Glutamatergic neuron (in vitro differentiated cells): ENCODE measurements at regions not wholly inside any gene's neighbourhood (a gene's known extent, or its start where the extent isn't known, plus 50 kb on each side); places are given as distances from the start of the nearest gene placed in this dataset.
A peak's percentile ranks its signal among the peaks of the same experiment; 100 is the strongest.

Experiments used
- DNase-seq: peaks from one replicate; pipeline ENCODE4 v3.0.0; 2022
- H3K27ac Mint-ChIP-seq: one replicate; pipeline ENCODE4 v1.8.0; 2020; ENCODE audit warnings: mild to moderate bottlenecking, mixed read lengths, inconsistent platforms; ENCODE audit not compliant: unreplicated experiment
- H3K27me3 Mint-ChIP-seq: one replicate; pipeline ENCODE4 v1.8.0; 2020; ENCODE audit warnings: mild to moderate bottlenecking, moderate library complexity, mixed read lengths, inconsistent platforms; ENCODE audit not compliant: unreplicated experiment
- H3K36me3 Mint-ChIP-seq: one replicate; pipeline ENCODE4 v1.8.0; 2020; ENCODE audit warnings: mild to moderate bottlenecking, mixed read lengths, inconsistent platforms; ENCODE audit not compliant: unreplicated experiment
- H3K4me1 Mint-ChIP-seq: one replicate; pipeline ENCODE4 v1.8.0; 2020; ENCODE audit warnings: mild to moderate bottlenecking, low read depth, mixed read lengths, inconsistent platforms; ENCODE audit not compliant: unreplicated experiment
- H3K4me3 Mint-ChIP-seq: one replicate; pipeline ENCODE4 v1.8.0; 2020; ENCODE audit warnings: mild to moderate bottlenecking, mixed read lengths, inconsistent platforms; ENCODE audit not compliant: unreplicated experiment
- H3K9me3 Mint-ChIP-seq: one replicate; pipeline ENCODE4 v1.8.0; 2020; ENCODE audit warnings: mild to moderate bottlenecking, moderate library complexity, mixed read lengths, inconsistent platforms; ENCODE audit not compliant: unreplicated experiment
- CTCF ChIP-seq: fragments of 200-600 bp; sonication (generic); IDR thresholded peaks from one replicate; pipeline ENCODE4 v1.5.0; 2021; ENCODE audit not compliant: partially characterized antibody, unreplicated experiment

- no peak for DNase-seq
- H3K27ac Mint-ChIP-seq, result no peak overlapping the region
- no peaks in the 10 kb centered on the region for H3K4me1 Mint-ChIP-seq
- H3K9me3 Mint-ChIP-seq, result no peaks in the 10 kb centered on the region
- H3K36me3 Mint-ChIP-seq, result no peaks in the 10 kb centered on the region
- no peak overlapping the region for H3K4me3 Mint-ChIP-seq
- H3K27me3 Mint-ChIP-seq, result peaks cover 5% of the 10 kb centered on the region
- TF ChIP-seq CTCF, result no peak
Observed at GRCh38 chr11:80898910-80899309, 1458.1 kb upstream of the TENM4 start.

GRCh38 chr11:80886684-80887083, 1445.9 kb upstream of the TENM4 start:
- Mint-ChIP-seq H3K27me3 (no peaks in the 10 kb centered on the region), H3K4me1 (no peaks in the 10 kb centered on the region), H3K9me3 (no peaks in the 10 kb centered on the region), H3K27ac (no peak overlapping the region), H3K36me3 (no peaks in the 10 kb centered on the region), H3K4me3 (no peak overlapping the region)
- DNase-seq, result no peak
- no peak for TF ChIP-seq CTCF

GRCh38 chr11:80873310-80873999, 1432.6 kb upstream of the TENM4 start:
- no peak for TF ChIP-seq CTCF
- Mint-ChIP-seq H3K27me3 (peaks cover 4% of the 10 kb centered on the region), H3K9me3 (peaks cover 3% of the 10 kb centered on the region), H3K4me1 (peaks cover 11% of the 10 kb centered on the region), H3K36me3 (no peaks in the 10 kb centered on the region), H3K27ac (no peak overlapping the region), H3K4me3 (no peak overlapping the region)
- DNase-seq, result no peak

GRCh38 chr11:80872116-80872728, 1431.4 kb upstream of the TENM4 start:
- no peak overlapping the region for H3K4me3 Mint-ChIP-seq
- peaks cover 11% of the 10 kb centered on the region for H3K4me1 Mint-ChIP-seq
- DNase-seq, result no peak
- peaks cover 4% of the 10 kb centered on the region for H3K27me3 Mint-ChIP-seq
- TF ChIP-seq CTCF, result no peak
- H3K9me3 Mint-ChIP-seq, result peaks cover 3% of the 10 kb centered on the region
- no peaks in the 10 kb centered on the region for H3K36me3 Mint-ChIP-seq
- H3K27ac Mint-ChIP-seq, result no peak overlapping the region

- Mint-ChIP-seq H3K4me1 (peaks cover 11% of the 10 kb centered on the region), H3K36me3 (no peaks in the 10 kb centered on the region), H3K27me3 (peaks cover 4% of the 10 kb centered on the region), H3K4me3 (peak overlapping the region; percentile 18), H3K27ac (peak overlapping the region; percentile 60), H3K9me3 (peaks cover 3% of the 10 kb centered on the region)
- TF ChIP-seq CTCF, result no peak
- DNase-seq, result peak; percentile 26
Observed at GRCh38 chr11:80868831-80869230, 1428.0 kb upstream of the TENM4 start.
